Kidney epithelial cell (primary cell): ENCODE measurements at regions not wholly inside any gene's neighbourhood (a gene's known extent, or its start where the extent isn't known, plus 50 kb on each side); places are given as distances from the start of the nearest gene placed in this dataset.

ENCODE experiments used
- DNase-seq: peaks from one replicate; pipeline ENCODE4 v3.0.0-alpha.2; 2010; ENCODE audit warnings: low read depth
- H3K27me3 ChIP-seq: 2 replicates; pipeline ENCODE4 v1.6.0; 2011; ENCODE audit warnings: low read length; ENCODE audit not compliant: control insufficient read depth, insufficient read depth
- H3K36me3 ChIP-seq: 2 replicates; pipeline ENCODE4 v1.5.1; 2011; ENCODE audit warnings: low read length; ENCODE audit not compliant: control insufficient read depth, insufficient read depth
- H3K4me3 ChIP-seq: 2 replicates; pipeline ENCODE4 v1.5.1; 2011; ENCODE audit warnings: low read depth, mild to moderate bottlenecking, control low read depth, low read length
- CTCF ChIP-seq: IDR thresholded peaks from 2 replicates; pipeline ENCODE4 v1.5.1; 2011; ENCODE audit warnings: mild to moderate bottlenecking, moderate library complexity, low read length, control low read depth, inconsistent platforms; ENCODE audit not compliant: insufficient read depth, poor library complexity, severe bottlenecking

GRCh38 chr10:61120805-61121204 lies 176.8 kb upstream of the RHOBTB1 start:
- no peak for TF ChIP-seq CTCF
- Histone ChIP-seq H3K27me3 (no peaks in the 10 kb centered on the region), H3K4me3 (no peak overlapping the region), H3K36me3 (no peaks in the 10 kb centered on the region)
- DNase-seq = no peak

- Histone ChIP-seq H3K36me3 (no peaks in the 10 kb centered on the region), H3K4me3 (no peak overlapping the region), H3K27me3 (no peaks in the 10 kb centered on the region)
- DNase-seq = no peak
- TF ChIP-seq CTCF = no peak
Observed at GRCh38 chr10:61119573-61119972, 175.6 kb upstream of the RHOBTB1 start.

GRCh38 chr10:61115897-61116296 lies 171.9 kb upstream of the RHOBTB1 start:
- no peak for DNase-seq
- no peak for TF ChIP-seq CTCF
- H3K4me3 ChIP-seq = no peak overlapping the region
- H3K36me3 ChIP-seq = no peaks in the 10 kb centered on the region
- H3K27me3 ChIP-seq = no peaks in the 10 kb centered on the region

- Histone ChIP-seq H3K36me3 (no peaks in the 10 kb centered on the region), H3K4me3 (no peak overlapping the region), H3K27me3 (no peaks in the 10 kb centered on the region)
- TF ChIP-seq CTCF = no peak
- no peak for DNase-seq
Observed at GRCh38 chr10:61112771-61113170, 168.8 kb upstream of the RHOBTB1 start.

GRCh38 chr10:61110936-61111335 lies 167.0 kb upstream of the RHOBTB1 start:
- no peaks in the 10 kb centered on the region for H3K36me3 ChIP-seq
- no peak overlapping the region for H3K4me3 ChIP-seq
- DNase-seq = no peak
- TF ChIP-seq CTCF = no peak
- no peaks in the 10 kb centered on the region for H3K27me3 ChIP-seq

DNA sequence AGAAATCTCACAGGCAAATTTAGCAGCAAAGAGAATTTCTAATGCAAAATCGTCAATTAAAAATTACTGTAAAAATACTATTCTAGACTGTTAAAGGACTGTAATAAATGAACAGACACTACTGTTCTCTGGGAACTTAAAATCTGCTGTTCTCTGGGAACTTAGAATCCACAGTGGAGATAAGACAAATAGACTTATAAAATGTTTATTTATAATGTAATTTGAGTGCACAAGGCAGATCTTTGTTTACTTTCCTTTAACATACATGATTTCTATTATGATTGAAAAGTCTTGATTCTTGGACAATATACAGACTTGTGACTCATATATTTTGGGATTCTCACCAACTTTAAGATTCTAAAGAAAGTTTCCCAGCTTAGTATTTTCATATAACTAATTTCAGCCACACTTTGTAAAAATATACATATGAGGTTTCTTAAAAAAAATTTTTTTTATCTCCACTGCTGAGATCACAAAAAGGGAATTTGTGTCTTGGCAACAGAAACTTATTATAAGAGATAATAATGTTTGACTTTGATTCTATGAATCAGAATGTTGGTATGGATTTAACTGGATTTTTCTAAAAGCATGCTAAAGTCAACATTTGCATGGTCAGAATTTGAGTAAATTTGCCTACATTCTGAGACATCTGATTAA lies 166.3 kb upstream of the RHOBTB1 start:
- DNase-seq = no peak
- H3K4me3 ChIP-seq = no peak overlapping the region
- H3K27me3 ChIP-seq = no peaks in the 10 kb centered on the region
- H3K36me3 ChIP-seq = no peaks in the 10 kb centered on the region
- no peak for TF ChIP-seq CTCF
